ENCODE measurements at regions not wholly inside any gene's neighbourhood (a gene's known extent, or its start where the extent isn't known, plus 50 kb on each side); places are given as distances from the start of the nearest gene placed in this dataset.

DNA sequence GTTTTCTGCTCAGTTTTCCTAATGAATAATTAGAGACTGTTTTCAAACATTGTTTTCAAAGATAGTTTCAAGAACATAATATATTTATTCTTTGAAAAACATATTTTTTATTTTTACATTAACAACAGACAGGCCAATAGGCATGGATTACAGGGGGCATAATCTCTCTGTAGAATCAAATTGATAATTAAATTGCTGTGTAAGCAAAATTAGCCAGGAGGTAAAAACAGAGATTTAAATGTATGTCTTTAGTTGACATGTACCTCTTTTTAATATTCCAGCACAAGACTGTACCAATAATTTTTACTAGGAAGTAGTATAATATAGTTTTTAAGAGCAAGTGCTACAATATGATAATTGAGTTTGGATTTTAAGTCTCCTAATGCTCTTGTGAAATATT lies 1444.5 kb downstream of the BRINP3 start:
- TF ChIP-seq EZH2 (IDR thresholded peaks at IDR 0.05; ENCODE audit: insufficient read depth, poor library complexity, severe bottlenecking) (no peak), EZH2phosphoT487 (IDR thresholded peaks at IDR 0.05; ENCODE audit: insufficient read depth, low read depth) (no peak)
